ENCODE measurements at regions not wholly inside any gene's neighbourhood (a gene's known extent, or its start where the extent isn't known, plus 50 kb on each side); places are given as distances from the start of the nearest gene placed in this dataset.

DNA sequence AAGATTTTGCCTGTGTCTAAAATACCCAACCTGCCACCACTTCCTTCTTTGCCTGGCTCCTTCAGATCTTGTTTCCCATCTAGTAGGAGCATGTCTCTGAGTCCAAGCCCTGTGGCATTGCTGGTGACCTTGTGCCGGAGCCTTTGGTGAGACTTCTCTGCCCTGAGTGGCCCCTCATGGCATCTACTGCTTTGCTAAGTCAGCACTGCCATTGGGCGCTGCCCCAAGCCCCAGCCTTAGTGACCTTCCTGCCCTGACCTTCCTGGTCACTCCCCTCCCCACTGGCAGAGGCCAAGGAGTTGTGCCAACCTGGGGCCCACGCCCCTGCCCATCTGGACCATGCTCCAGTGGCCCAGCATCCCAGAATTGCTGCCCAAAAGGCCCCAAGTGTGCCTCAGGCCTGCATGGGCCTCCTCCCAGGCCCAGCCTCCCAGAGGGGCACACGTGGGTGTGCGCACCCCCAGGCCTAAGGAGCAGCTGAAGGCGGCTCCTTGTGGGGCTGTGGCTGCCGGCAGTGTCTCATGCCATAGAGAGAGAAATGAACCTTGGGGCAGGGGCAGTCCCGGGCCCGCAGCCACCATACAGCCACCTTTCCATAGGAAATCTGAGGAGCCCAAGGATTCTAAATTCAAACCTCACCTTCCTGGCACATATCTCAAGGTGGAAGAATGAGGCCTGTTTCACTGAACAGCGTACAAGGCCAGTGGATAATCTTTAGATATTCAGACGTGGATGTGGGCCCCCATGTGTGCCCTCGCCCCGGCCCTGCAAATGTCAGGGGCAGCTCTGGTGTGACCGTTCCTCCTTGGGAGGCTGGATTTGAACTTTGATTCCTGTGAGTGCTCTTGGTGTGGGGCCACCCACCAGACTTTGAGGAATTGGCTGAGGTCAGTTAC is 100.2 kb upstream of the SLC66A3 start:
- intact Hi-C loops (cut with DNase I), result no loop called here
- Histone ChIP-seq H3K27me3 (no peaks in the 10 kb centered on the region), H3K27ac (no peak overlapping the region), H3K4me1 (ENCODE audit: insufficient read depth) (no peaks in the 10 kb centered on the region), H3K36me3 (no peaks in the 10 kb centered on the region), H3K9me3 (no peaks in the 10 kb centered on the region), H3K4me3 (no peak overlapping the region)
- TF ChIP-seq, protein P1, sequence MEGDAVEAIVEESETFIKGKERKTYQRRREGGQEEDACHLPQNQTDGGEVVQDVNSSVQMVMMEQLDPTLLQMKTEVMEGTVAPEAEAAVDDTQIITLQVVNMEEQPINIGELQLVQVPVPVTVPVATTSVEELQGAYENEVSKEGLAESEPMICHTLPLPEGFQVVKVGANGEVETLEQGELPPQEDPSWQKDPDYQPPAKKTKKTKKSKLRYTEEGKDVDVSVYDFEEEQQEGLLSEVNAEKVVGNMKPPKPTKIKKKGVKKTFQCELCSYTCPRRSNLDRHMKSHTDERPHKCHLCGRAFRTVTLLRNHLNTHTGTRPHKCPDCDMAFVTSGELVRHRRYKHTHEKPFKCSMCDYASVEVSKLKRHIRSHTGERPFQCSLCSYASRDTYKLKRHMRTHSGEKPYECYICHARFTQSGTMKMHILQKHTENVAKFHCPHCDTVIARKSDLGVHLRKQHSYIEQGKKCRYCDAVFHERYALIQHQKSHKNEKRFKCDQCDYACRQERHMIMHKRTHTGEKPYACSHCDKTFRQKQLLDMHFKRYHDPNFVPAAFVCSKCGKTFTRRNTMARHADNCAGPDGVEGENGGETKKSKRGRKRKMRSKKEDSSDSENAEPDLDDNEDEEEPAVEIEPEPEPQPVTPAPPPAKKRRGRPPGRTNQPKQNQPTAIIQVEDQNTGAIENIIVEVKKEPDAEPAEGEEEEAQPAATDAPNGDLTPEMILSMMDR (IDR thresholded peaks at IDR 0.05), result no peak
- TF ChIP-seq EP300 (IDR thresholded peaks at IDR 0.05) (no peak), POLR2A (IDR thresholded peaks at IDR 0.05) (no peak)
- no peak for DNase-seq
- WGBS, 3 donors, result 93 to 97% (median 94%) methylated on average over 14 of the region's 14 CpGs

DNA sequence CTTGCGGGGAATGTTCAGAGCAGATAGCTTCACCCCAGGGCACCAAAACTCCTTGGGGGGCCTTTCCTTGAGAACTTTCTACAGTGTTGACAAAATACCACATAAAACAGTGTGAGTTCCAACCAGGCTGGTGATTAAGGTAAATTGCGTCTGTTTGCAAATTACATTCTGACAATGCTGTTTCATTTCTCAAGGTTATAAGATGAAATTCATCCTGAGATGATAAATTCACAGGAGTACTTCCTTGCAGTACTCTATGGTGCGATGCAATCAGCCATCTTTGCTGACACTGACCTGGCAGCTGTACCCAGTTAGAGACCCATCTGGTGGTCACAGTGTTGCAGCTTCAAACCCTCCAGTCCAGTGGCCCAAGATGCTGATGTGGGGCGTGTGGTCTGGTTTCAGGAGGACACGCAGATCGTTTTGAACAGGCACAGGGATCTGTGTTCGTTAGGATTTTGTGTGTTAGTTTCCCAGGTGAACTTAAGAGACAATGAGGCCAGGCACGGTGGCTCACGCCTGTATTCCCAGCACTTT is 99.5 kb upstream of the SLC66A3 start:
- Histone ChIP-seq H3K36me3 (no peaks in the 10 kb centered on the region), H3K4me1 (ENCODE audit: insufficient read depth) (no peaks in the 10 kb centered on the region), H3K4me3 (no peak overlapping the region), H3K9me3 (no peaks in the 10 kb centered on the region), H3K27ac (no peak overlapping the region), H3K27me3 (no peaks in the 10 kb centered on the region)
- TF ChIP-seq EP300 (IDR thresholded peaks at IDR 0.05), result no peak
- no peak for TF ChIP-seq POLR2A (IDR thresholded peaks at IDR 0.05)
- TF ChIP-seq, protein P1 (IDR thresholded peaks at IDR 0.05), result no peak
- intact Hi-C loops (cut with DNase I), result no loop called here
- DNase-seq, result no peak
- 87 to 89% (median 89%) methylated on average over 9 of the region's 9 CpGs for WGBS, 3 donors

DNA sequence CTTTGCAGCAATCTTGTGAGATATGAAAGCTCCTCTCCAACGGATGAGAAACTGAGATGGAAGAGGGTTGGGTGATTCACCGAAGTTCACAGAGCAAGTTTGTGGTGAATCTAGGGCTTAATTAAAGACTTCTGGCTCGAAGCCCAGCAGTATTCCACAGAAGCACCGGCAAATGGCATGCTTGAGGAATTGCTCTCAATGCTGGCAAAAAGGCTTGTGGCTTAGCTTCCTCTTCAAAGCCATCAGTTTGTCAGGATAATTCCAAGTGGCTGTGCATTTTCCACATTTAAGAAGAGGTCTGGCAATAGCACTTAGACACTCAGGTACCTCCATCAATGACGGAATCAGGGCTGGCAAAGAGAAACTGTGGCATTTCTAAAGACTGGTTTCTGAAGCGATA is 98.7 kb upstream of the SLC66A3 start:
- Histone ChIP-seq H3K4me1 (ENCODE audit: insufficient read depth) (no peaks in the 10 kb centered on the region), H3K4me3 (no peak overlapping the region), H3K27ac (no peak overlapping the region), H3K9me3 (no peaks in the 10 kb centered on the region), H3K27me3 (no peaks in the 10 kb centered on the region), H3K36me3 (no peaks in the 10 kb centered on the region)
- TF ChIP-seq POLR2A (IDR thresholded peaks at IDR 0.05) (no peak), EP300 (IDR thresholded peaks at IDR 0.05) (no peak)
- TF ChIP-seq, protein P1 (IDR thresholded peaks at IDR 0.05), result no peak
- intact Hi-C loops (cut with DNase I), result no loop called here
- no peak for DNase-seq
- 18 to 32% (median 22%) methylated on average over 6 of the region's 6 CpGs for WGBS, 3 donors

- no peak for DNase-seq
- H3K27me3 ChIP-seq, result no peaks in the 10 kb centered on the region
- TF ChIP-seq EP300 (IDR thresholded peaks at IDR 0.05), result no peak
- TF ChIP-seq POLR2A (IDR thresholded peaks at IDR 0.05), result no peak
- TF ChIP-seq, protein P1 (IDR thresholded peaks at IDR 0.05), result no peak
- H3K36me3 ChIP-seq, result no peaks in the 10 kb centered on the region
- H3K4me3 ChIP-seq, result no peak overlapping the region
- intact Hi-C loops (cut with DNase I), result no loop called here
- H3K4me1 ChIP-seq (ENCODE audit: insufficient read depth), result no peaks in the 10 kb centered on the region
- H3K9me3 ChIP-seq, result no peaks in the 10 kb centered on the region
- no peak overlapping the region for H3K27ac ChIP-seq
- WGBS, 3 donors, result 41 to 53% (median 42%) methylated on average over 4 of the region's 4 CpGs
Measured at GRCh38 chr2:11057031-11057430, 98.2 kb upstream of the SLC66A3 start.

All from ovary (tissue), 7 donors.